Fibroblast of skin of back (primary cell): ENCODE measurements at regions not wholly inside any gene's neighbourhood (a gene's known extent, or its start where the extent isn't known, plus 50 kb on each side); places are given as distances from the start of the nearest gene placed in this dataset.
A peak's percentile ranks its signal among the peaks of the same experiment; 100 is the strongest.
"Not testable (repeated sequence)": the region's sequence is repeated elsewhere in the genome, so short reads cannot be mapped to it uniquely, and the experiment has no call there.

Experiments used
- DNase-seq: peaks from one replicate; pipeline ENCODE4 v3.0.0-alpha.2; 2013

DNA sequence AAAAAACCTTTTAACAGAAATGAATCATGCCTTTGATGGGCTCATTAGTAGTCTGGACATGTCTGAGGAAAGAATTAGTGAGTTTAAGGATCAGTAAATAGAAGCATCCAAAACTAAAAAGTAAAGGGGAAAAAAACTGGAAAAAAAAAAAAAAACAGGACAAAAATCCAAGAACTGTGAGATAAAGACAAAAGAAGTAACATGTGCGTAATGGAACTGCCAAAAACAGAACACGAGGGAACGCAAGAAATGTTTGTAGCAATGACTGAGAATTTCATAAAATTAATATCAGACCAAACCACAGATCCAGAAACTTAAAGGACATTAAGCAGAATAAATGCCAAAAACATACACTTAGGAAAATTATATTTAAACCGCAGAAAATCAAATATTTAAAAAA, 77.4 kb downstream of the MS4A13 start:
- no peak for DNase-seq

DNA sequence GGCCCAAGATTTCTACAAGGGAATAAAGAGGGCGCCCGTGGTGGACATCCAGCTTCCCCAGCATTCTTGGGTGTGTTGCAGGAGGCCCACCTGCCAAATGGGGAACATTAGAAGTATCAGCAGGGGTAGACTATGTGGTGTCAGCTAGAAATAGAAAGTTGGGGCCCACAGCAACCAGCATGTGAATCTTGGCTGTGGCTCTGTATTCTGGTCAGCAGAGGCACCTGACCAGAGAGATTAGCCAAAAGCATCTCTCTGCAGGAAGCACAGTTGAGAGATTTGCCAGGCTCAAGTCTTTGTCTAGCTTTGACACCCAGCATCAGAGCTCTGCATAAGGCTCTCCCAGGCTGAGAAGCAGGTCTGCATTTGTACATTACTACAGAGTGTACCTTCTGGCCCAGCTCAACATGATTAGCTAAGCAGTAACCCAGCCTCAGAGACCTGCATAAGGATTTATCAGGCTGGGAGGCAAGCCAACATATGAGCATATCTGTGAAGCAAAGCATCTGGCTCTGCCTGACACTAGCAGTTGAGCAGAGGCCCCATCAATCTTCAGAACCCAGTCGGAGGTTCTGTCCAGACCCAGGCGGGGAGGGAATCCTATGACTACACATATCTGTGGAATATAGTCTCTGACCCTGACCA, 79.9 kb downstream of the MS4A13 start:
- no peak for DNase-seq

DNA sequence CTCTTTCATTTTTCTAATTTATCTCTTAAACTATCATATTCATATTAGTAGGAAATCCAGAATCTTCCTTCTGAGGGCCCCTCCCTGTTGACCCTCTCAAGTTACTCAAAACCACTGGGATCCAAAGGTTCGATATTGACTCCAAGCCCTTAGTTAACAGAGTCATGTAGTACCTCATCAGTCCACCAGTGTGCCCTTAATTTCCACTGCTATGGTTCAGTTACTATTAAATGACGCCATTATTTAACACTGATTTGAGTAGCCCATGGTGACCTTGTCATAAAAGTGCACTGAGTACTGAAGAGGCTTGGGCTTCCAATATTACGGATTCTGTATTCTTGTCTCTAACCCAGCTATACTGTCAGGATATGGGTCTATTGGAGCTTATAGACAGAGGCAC, 91.9 kb upstream of the MS4A8 start:
- DNase-seq = no peak

DNA sequence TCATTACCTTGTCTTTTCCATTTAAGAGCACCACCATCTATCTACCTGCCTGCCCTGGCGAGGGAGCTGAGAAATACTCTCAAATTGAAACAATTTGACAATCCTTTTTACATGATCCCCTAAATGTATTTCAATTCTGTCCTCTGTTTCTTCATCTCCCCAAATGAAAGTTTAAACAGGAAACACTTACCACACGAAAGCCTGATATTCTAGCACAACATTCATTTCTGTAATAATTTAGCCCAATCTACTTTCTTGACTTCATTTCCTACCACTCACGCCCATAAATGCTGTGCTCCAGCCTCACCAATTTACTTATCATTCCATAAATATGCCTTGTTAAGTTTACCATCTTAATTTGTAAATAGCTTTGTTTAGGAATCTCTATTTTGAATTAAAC, 89.8 kb upstream of the MS4A8 start:
- DNase-seq = no peak

DNA sequence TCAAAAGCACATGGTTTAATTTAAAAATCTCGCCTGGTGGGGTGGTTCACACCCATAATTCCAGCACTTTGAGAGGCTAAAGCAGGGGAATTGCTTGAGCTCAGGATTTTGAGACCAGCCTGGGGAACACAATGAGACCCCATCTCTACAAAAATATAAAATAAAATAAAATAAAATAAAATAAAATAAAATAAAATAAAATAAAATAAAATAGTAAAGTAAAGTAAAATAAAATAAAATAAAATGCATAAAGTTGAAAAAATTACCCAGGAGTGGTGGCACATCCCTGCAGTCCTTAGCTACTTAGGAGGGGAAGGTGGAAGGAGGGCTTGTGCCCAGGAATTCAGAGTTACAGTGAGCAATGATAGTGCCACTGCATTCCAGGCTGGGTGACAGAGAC, 88.7 kb upstream of the MS4A8 start:
- no peak for DNase-seq

DNA sequence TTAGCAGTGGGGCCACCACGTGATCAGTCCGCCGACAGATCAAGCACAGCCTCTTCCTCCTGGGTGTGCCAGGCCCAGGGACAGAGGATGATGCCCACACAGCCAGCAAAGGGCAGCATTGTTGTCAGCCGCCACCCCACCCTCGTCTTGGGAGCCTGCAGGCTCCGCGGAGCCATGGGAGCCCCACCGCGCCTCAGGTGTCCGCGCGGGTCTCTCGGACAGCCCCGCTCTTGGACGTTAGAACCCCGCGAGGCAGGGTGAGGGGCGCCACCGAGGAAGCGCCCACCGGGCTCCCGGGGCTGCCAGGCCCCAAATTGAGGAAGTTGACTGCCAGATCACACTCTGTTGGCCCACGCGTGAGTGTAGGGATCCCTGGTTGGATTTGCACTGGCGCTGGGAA, 83.9 kb upstream of the MS4A8 start:
- DNase-seq = no peak

DNA sequence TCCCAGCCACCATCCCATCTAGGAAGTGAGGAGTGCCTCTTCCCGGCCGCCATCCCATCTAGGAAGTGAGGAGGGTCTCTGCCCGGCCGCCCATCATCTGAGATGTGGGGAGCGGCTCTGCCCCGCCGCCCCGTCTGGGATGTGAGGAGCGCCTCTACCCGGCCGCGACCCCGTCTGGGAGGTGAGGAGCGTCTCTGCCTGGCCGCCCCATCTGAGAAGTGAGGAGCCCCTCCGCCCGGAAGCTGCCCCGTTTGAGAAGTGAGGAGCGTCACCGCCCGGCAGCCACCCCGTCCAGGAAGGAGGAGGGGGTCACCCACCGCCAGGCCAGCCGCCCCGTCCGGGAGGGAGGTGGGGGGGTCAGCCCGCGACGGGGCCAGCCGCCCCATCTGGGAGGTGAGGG, 77.5 kb upstream of the MS4A8 start:
- not testable (repeated sequence) for DNase-seq

DNA sequence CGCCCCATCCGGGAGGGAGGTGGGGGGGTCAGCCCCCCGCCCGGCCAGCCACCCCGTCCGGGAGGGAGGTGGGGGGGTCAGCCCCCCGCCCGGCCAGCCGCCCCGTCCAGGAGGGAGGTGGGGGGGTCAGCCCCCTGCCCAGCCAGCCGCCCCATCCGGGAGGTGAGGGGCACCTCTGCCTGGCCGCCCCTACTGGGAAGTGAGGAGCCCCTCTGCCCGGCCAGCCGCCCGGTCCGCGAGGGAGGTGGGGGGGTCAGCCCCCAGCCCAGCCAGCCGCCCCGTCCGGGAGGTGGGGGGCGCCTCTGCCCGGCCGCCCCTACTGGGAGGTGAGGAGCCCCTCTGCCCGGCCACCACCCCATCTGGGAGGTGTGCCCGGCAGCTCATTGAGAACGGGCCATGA, 76.6 kb upstream of the MS4A8 start:
- DNase-seq = not testable (repeated sequence)

DNA sequence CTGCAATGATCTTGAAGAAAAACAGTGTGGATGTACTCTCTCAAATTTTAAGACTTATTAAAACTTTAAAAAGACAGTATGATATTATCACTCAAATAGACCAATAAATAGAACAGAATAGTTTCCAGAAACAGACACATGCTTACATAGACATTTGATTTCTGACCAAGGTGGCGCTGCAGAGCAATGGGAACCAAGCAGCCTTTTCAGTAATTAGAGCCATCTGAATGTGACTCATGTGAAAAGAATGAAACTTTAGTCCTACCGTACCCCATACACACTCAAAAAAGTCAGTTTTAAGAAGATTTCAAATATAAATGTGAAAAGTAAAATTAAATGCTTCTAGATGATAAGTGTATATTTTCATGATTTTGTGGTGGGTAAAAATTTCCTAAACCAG, 74.2 kb upstream of the MS4A8 start:
- peak; percentile 53 for DNase-seq

DNA sequence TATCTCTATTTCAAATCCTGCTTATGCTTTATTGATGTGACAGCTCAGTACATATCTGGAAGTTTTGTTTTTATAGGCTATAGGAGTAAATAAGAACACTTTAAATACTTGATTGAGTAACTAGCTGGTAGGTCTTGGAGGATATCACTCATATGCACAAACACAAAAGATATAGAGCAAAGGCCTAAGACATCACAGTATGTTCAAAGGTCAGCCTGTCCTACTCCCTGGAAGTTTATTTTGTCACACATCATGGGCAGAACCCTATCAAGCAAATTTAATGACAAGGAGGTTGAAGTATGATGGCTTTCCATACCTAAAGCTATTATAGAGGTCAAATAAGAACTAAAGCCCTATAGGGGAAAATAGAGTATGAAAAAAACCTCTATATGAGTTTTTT, 70.0 kb upstream of the MS4A8 start:
- no peak for DNase-seq

DNA sequence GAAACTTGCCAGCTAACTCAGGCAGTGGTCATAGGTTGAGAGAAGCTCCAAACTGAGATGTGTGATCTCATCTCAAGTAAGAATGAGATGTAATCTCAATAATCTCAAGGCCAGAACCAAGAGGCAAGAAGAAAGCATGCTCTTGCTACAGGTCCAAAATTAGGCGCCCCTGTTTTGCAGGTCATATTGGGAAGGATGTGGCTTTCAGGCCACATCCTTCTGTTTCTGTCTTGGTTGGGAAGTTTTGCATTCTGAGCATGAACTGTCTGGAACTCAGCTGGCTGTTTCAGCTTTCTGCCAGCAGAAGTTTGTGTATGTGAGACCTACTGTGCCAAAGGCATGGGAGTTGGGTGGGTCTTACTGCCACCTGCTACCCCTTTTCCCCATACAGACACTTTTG, 67.5 kb upstream of the MS4A8 start:
- DNase-seq = no peak

DNA sequence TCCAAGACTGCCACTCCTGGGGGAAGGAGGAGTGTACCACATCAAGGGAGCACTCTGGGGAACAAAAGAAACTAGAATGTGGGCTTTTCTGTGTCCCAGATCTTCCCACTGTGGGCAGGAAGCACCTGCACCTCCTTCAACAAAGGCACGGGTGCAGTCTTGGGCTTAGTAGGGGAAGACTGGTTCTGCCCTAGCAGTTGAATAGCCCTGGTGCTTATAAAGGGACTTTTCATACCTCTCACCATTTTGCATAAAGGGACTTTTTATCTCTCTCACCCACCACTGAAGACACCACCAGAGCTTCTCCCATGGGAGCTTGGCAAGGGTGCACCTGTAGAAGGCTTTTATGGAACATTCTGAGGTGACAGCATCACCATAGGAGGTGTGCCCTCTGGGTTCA, 65.8 kb upstream of the MS4A8 start:
- no peak for DNase-seq

DNA sequence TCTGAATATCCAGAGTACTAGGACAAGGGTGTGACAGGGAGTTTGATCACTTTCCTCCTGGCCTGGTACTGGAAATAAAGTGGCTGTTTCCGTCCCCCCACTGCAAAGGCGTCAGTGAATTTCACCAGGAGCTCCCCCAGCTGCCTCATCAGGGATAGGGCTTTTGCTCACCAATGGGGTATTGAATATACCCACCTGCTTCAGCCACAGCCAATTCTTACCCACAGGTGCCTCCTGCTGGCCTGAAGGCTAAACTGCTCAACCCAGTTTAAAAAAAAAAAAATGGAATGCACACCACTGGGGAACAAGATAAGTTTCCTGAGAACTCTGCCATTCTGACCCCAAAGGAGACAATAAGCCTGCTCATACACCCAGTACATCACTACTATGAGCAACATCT, 65.3 kb upstream of the MS4A8 start:
- DNase-seq = no peak

DNA sequence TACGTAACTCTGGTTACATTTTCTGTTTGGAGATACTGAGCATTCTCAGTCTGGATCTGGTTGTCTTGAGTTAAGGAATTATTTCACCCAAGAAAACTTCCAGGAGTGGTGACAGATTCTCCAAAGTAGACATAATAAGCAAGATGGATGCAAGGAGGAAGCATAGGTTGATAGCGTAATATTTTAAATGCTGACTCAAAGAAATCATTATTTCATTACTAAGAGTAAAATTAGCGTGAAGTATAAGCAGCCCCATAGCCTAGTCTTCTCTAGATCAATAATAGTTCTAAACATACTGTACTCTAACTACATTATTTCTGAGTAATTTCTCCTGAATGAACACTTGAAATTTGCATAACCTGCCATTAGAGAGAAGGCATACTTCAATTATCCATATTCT, 57.5 kb upstream of the MS4A8 start:
- no peak for DNase-seq

DNA sequence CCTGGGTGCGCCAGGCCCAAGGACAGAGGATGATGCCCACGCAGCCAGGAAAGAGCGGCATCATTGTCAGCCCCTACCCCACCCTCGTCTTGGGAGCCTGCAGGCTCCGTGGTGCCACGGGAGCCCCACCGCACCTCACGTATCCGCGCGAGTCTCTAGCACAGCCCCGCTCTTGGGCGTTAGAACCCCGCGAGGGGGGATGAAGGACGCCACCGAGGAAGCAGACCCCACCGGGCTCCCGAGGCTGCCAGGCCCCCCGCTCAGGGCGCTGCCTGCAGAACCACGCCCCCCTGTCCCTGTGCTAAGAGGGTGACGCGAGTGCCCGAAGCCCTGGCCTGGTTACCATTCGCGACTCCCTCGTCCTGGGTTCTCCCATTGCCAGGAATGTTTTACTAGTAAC, 52.3 kb upstream of the MS4A8 start:
- no peak for DNase-seq
